Heart left ventricle (tissue), 16 donors: ENCODE measurements at regions not wholly inside any gene's neighbourhood (a gene's known extent, or its start where the extent isn't known, plus 50 kb on each side); places are given as distances from the start of the nearest gene placed in this dataset.

Experiments
- ATAC-seq, 4 donors: fragments of 200-7000 bp; cut with Tn5 transposase; one replicate each; pipeline ENCODE4 v1.9.1; 2020 to 2022; ENCODE audit warnings: moderate library complexity in 4 of 4, mild to moderate bottlenecking in 3 of 4, moderate number of reproducible peaks in 1 of 4
- DNase-seq, 5 donors: peaks; one replicate each; pipeline ENCODE4 v3.0.0-alpha.2; 2020
- H3K27ac ChIP-seq, 12 donors: fragments of 200-600 bp; sonication (generic) in 4 of 12; one replicate each; pipeline versions ENCODE4 v1.5.0 to v1.8.0; 2016 to 2022; ENCODE audit warnings: mild to moderate bottlenecking in 2 of 12
- H3K27me3 ChIP-seq, 9 donors: fragments of 200-600 bp; sonication (generic) in 2 of 9; one replicate each; pipeline versions ENCODE4 v1.5.1 to v1.8.0; 2016 to 2022; ENCODE audit warnings: mild to moderate bottlenecking in 3 of 9
- H3K36me3 ChIP-seq, 9 donors: fragments of 200-600 bp; sonication (generic) in 2 of 9; one replicate each; pipeline versions ENCODE4 v1.5.0 to v1.8.0; 2018 to 2022; ENCODE audit warnings: mild to moderate bottlenecking in 2 of 9
- H3K4me1 ChIP-seq, 12 donors: fragments of 200-600 bp; sonication (generic) in 4 of 12; one replicate each; pipeline versions ENCODE4 v1.5.0 to v1.8.0; 2016 to 2022; ENCODE audit warnings: mild to moderate bottlenecking in 3 of 12
- H3K4me3 ChIP-seq, 12 donors: fragments of 200-600 bp; sonication (generic) in 4 of 12; one replicate each; pipeline versions ENCODE4 v1.5.0 to v1.8.0; 2017 to 2022; ENCODE audit warnings: mild to moderate bottlenecking in 9 of 12, moderate library complexity in 4 of 12
- H3K9me3 ChIP-seq, 12 donors: fragments of 200-600 bp; sonication (generic) in 4 of 12; one replicate each; pipeline versions ENCODE4 v1.5.0 to v1.8.0; 2016 to 2022; ENCODE audit warnings: mild to moderate bottlenecking in 1 of 12
- POLR2A ChIP-seq, 2 donors: fragments of 450-650 bp; IDR thresholded peaks; one replicate each; pipeline ENCODE4 v1.6.1; 2017; ENCODE audit warnings: antibody characterized with exemption in 2 of 2, mild to moderate bottlenecking in 2 of 2, moderate library complexity in 2 of 2
- WGBS, 4 donors: extraction: QIAGEN DNeasy Blood & Tissue Kit in 2 of 4; methylation state at CpG; one replicate each; pipeline versions ENCODE4 v1.1.5 to v1.1.7; 2013 to 2018; 5-methylcytosine and 5-hydroxymethylcytosine counted together
- intact Hi-C, 10 donors: fragments of 100-400 bp; cut with DNase I; formaldehyde crosslinking; loops; one replicate each; pipeline versions ENCODE4 v1.11.1 to v1.14.2; 2022
- TF ChIP-seq, protein P1 (sequence below), 12 donors: fragments of 200-600 bp; sonication (generic) in 4 of 12; IDR thresholded peaks; one replicate each; pipeline versions ENCODE4 v1.5.0 to v1.8.0; 2018 to 2022; ENCODE audit warnings: antibody characterized with exemption in 12 of 12, mild to moderate bottlenecking in 5 of 12
- donor health status: ischemic (EF 13 %, LVEDD 7.1; RV severe dilation, severe dysfunction).
- donor health status: healthy with polysubstance abuse.
- donor health status: DM: no; HTN: yes; CAD: no.
- donor health status: DM: no; HTN: no; CAD: no.
- donor health status: ischemic (EF 25% LVEDD 6.9; RV normal size, moderate dysfunction).
- donor health status: ischemic (EF 25% LVEDD 5.7; RV mildly dilated, moderate dysfunction).
- donor health status: healthy.
- donor health status: DM: yes; HTN: yes; CAD: no.
- donor health status: ischemic (EF 35%, LVEDD 5.7; RV mildly dilated, moderate dysfunction).
- donor health status: nonischemic (EF 11% LVEDD 7.7; RV severe dilation, severe dysfunction).
- donor health status: DM: yes; HTN: yes; CAD: no.
- donor health status: PGD.
- donor health status: ischemic (EF 29% LVEDD 5.4; RV normal size, mild dysfunction).
- donor health status: nonischemic (EF 23%, LVEDD 6.1; RV moderate dilation, normal function).

DNA sequence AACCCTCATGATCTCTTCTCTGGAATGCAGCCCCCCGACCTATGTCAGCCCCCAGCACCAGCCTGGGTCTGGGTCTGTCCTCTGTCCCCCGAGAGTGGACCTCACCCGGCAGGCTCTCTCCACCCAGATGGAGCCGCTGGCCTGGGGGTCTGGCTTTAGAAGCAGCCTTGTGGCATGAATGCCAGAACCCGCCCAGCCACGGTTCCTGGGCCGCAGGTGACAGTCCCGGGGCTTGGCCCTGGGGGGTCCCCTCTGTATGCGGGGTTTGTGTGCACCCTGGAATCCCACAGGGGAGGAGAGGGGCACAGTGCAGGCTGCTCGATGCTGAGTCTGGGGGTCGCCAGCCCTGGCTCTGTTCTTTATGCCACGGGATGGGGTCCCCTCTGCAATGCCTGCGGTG, 96.0 kb upstream of the ACTRT2 start:
- no peak overlapping the region for H3K4me3 ChIP-seq
- WGBS, 4 donors = 85 to 90% (median 88%) methylated on average over 7 to 13 of the region's 13 CpGs
- no peak for TF ChIP-seq POLR2A (IDR thresholded peaks at IDR 0.05)
- TF ChIP-seq, protein P1, sequence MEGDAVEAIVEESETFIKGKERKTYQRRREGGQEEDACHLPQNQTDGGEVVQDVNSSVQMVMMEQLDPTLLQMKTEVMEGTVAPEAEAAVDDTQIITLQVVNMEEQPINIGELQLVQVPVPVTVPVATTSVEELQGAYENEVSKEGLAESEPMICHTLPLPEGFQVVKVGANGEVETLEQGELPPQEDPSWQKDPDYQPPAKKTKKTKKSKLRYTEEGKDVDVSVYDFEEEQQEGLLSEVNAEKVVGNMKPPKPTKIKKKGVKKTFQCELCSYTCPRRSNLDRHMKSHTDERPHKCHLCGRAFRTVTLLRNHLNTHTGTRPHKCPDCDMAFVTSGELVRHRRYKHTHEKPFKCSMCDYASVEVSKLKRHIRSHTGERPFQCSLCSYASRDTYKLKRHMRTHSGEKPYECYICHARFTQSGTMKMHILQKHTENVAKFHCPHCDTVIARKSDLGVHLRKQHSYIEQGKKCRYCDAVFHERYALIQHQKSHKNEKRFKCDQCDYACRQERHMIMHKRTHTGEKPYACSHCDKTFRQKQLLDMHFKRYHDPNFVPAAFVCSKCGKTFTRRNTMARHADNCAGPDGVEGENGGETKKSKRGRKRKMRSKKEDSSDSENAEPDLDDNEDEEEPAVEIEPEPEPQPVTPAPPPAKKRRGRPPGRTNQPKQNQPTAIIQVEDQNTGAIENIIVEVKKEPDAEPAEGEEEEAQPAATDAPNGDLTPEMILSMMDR (IDR thresholded peaks at IDR 0.05) = no peak
- DNase-seq = no peak
- H3K9me3 ChIP-seq = no peaks in the 10 kb centered on the region
- H3K36me3 ChIP-seq = no peaks in the 10 kb centered on the region
- peaks cover 0 to 5% (median 0%) of the 10 kb centered on the region in 12 donors for H3K4me1 ChIP-seq
- H3K27ac ChIP-seq = no peak overlapping the region
- ATAC-seq = no peak
- intact Hi-C loops = no loop called here
- H3K27me3 ChIP-seq = peaks cover 0 to 40% (median 0%) of the 10 kb centered on the region in 9 donors

DNA sequence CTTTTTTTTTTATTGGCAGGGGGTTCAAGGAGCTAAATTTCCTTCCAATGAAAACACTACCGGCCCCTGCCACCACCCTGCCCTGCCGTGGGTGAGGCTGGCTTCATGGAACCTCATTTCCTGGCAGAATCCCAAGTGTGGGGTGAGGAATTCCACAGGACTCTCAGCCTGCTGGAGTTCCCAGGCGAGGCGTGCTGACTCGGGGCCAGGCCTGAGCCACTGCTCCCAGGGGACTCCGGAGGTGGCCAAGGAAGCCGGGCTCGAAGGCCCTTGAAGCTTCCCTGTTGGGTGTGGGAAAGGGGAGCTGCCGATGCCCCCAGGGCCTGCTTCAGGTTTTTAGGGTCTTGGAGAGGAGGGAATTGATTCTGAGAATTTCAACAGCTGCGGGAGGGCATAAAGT, 95.3 kb upstream of the ACTRT2 start:
- peak in 2 of 4 donors; percentile 42 to 56 for ATAC-seq
- H3K4me3 ChIP-seq = no peak overlapping the region
- H3K9me3 ChIP-seq = no peaks in the 10 kb centered on the region
- peak in 3 of 5 donors; percentile 23 to 43 (median 38) for DNase-seq
- peaks cover 0 to 5% (median 0%) of the 10 kb centered on the region in 12 donors for H3K4me1 ChIP-seq
- intact Hi-C loops = no loop called here
- H3K36me3 ChIP-seq = no peaks in the 10 kb centered on the region
- H3K27ac ChIP-seq = no peak overlapping the region
- TF ChIP-seq, protein P1 (IDR thresholded peaks at IDR 0.05) = no peak
- TF ChIP-seq POLR2A (IDR thresholded peaks at IDR 0.05) = no peak
- WGBS, 4 donors = 20 to 32% (median 25%) methylated on average over 10 of the region's 10 CpGs
- peaks cover 0 to 46% (median 0%) of the 10 kb centered on the region in 9 donors for H3K27me3 ChIP-seq

DNA sequence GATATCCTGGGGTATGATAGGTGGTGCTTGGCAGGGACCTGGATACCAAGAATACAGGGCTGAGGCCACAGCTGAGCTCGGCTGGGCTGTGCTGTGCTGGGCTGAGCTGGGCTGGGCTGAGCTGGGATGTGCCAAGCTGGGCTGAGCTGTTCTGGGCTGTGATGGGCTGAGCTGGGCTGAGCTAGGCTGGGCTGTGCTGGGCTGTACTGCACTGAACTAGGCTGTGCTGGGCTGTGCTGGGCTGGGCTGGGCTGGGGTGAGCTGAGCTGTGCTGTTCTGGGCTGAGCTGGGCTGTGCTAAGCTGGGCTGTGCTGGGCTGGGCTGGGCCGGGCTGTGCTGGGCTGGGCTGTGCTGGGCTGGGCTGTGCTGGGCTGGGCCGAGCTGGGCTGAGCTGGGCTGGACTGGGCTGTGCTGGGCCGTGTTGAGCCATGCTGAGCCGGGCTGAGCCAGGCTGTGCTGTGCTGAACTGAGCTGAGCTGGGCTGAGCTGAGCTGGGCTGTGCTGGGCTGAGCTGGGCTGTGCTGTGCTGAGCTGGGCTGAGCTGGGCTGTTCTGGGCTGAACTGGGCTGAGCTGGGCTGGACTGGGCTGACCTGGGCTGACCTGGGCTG, 94.7 kb upstream of the ACTRT2 start:
- Histone ChIP-seq H3K9me3 (no peaks in the 10 kb centered on the region), H3K36me3 (no peaks in the 10 kb centered on the region), H3K27me3 (peaks cover 0 to 52% (median 0%) of the 10 kb centered on the region in 9 donors), H3K4me1 (peaks cover 0 to 5% (median 0%) of the 10 kb centered on the region in 12 donors), H3K27ac (no peak overlapping the region), H3K4me3 (no peak overlapping the region)
- peak in 1 of 4 donors; percentile 9 for ATAC-seq
- no peak for DNase-seq
- TF ChIP-seq POLR2A (IDR thresholded peaks at IDR 0.05) = no peak
- TF ChIP-seq, protein P1 (IDR thresholded peaks at IDR 0.05) = no peak
- intact Hi-C loops = no loop called here
- 53 to 79% (median 77%) methylated on average over 2 to 5 of the region's 5 CpGs for WGBS, 4 donors

DNA sequence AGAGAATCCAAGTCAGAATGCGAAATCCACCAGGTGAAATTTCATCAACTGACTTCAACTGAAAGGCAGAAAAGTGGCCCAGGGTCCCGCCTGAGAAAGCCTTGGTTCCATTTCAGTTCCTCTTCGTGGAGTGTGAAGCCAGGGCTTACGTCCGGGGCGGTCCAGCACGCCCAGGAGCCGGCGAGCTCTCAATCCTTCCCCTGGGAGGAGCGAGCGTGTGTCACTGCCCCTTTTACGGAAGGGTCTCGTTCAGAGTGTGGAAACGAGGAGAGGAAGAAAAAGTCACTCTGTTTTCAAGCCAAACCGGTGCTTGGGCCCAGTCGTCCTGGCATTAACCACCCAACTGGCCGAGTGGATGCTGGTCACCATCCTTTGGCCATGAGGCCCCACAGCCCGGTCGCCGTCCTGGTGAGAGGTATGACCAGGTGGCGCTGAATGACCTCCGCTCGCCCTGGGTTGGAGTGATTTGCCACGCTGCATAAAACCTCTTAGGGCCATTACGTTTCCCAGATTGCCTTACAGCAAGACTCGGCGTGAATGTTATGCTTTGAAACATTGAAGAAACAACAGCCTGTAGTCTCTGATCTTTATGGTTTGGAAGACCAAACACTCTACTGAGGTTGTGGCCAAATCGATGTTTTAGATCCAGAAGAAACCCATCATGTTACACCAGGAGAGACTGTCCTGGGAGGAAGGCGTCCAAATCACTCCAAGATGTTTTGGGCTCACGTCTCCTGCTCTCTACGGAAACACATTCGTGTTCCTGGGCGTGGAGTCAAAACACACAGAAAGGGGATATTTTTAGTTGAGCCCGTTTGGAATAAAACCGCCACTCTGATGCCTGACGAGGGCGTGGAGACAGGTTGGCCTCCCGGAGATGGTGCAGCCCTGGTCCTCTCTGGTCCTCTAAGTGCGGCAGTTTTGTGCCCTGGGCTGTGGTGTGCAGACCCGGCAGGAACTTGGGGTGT, 93.6 kb upstream of the ACTRT2 start:
- peaks cover 0 to 52% (median 0%) of the 10 kb centered on the region in 9 donors for H3K27me3 ChIP-seq

More for the DNA sequence above, 93.6 kb upstream of the ACTRT2 start:
- Histone ChIP-seq H3K4me3 (no peak overlapping the region), H3K36me3 (no peaks in the 10 kb centered on the region), H3K4me1 (peaks cover 0 to 5% (median 0%) of the 10 kb centered on the region in 12 donors), H3K9me3 (no peaks in the 10 kb centered on the region), H3K27ac (no peak overlapping the region)
- intact Hi-C loops = no loop called here
- WGBS, 4 donors = 65 to 79% (median 73%) methylated on average over 40 of the region's 40 CpGs
- no peak for DNase-seq
- TF ChIP-seq, protein P1 (IDR thresholded peaks at IDR 0.05) = no peak
- no peak for TF ChIP-seq POLR2A (IDR thresholded peaks at IDR 0.05)
- ATAC-seq = no peak
